NCI-H82 (cell line): ENCODE measurements at regions not wholly inside any gene's neighbourhood (a gene's known extent, or its start where the extent isn't known, plus 50 kb on each side); places are given as distances from the start of the nearest gene placed in this dataset.
A peak's percentile ranks its signal among the peaks of the same experiment; 100 is the strongest.

ENCODE experiments used
- DNase-seq: peaks from one replicate; lab custom pipeline; 2025; lab: John Stamatoyannopoulos, UW

GRCh38 chr21:17454315-17455027 lies 58.4 kb upstream of the CXADR start:
- DNase-seq: peak; percentile 99

DNA sequence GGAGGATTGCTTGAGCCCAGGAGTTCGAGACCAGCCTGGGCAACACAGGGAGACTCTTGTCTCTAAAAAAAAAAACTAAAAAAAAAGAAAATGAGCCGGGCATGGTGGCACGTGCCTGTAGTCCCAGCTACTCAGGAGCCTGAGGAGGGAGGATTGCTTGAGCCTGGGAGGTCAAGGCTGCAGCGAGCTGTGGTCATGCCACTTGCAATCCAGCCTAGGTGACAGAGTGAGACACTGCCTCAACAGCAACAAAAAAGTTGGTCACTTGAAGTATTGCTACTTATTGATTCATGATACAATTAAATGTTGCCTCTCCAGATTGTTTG lies 57.9 kb upstream of the CXADR start:
- no peak for DNase-seq

GRCh38 chr21:17455451-17455850 lies 57.4 kb upstream of the CXADR start:
- peak; percentile 54 for DNase-seq

DNA sequence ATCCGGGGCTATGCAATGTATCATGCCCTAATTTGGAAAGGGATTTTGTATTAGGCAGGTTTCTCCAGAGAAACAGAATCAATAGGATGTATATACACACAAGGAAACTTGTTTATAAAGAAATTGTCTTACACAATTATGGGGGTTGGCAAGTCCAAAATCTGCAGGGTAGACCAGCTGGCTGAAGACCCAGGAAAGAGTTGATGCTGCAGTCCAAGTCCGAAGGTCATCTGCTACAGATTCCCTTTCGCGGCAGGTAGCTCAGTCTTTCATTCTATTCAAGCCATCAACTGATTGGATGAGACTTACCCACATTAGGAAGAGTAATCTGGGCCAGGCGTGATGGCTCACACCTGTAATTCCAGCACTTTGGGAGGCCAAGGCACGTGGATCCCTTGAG lies 54.6 kb upstream of the CXADR start:
- no peak for DNase-seq

DNA sequence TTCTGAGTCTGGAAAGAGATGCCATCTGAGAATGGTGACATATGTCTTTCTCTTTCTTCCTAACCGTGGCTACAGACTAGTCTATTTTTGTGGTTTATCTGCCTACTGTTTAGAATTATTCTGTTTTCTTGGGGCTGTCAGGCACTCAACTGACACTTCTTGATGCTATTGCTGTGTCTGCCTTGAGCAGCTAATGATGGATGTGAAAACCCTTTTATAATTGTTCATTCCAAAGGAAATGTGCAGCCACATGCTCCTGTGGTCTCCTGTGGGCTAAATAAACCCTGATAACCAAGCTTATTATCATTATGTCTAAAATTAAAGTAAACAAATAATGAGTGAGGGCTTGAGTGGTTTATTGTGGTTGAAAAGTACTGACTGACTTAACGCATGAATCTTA lies 52.7 kb upstream of the CXADR start:
- no peak for DNase-seq

DNA sequence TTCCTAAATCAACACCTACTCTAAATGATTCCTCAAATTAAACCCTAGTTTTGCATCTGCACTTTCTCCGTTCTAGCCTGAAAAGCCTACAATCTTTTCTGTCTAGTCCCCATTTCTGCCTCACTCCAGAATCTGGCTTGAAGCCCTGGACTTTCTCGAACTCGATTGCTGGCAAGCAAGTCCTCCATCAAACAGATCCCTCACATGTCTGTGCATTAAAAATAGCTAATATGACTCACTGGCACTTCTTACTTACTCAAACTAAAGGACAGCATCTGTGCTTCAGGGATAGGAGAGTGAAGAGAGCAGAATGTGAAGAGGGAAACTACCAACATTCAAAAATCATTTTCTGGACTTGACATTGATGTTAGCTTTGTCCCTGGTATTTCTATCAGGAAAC lies 51.8 kb upstream of the CXADR start:
- no peak for DNase-seq

- no peak for DNase-seq
These were observed 51.3 kb upstream of the CXADR start for GRCh38 chr21:17461582-17461981.

GRCh38 chr21:17462276-17462981 lies 50.4 kb upstream of the CXADR start:
- no peak for DNase-seq
